ENCODE measurements at regions not wholly inside any gene's neighbourhood (a gene's known extent, or its start where the extent isn't known, plus 50 kb on each side); places are given as distances from the start of the nearest gene placed in this dataset.

DNA sequence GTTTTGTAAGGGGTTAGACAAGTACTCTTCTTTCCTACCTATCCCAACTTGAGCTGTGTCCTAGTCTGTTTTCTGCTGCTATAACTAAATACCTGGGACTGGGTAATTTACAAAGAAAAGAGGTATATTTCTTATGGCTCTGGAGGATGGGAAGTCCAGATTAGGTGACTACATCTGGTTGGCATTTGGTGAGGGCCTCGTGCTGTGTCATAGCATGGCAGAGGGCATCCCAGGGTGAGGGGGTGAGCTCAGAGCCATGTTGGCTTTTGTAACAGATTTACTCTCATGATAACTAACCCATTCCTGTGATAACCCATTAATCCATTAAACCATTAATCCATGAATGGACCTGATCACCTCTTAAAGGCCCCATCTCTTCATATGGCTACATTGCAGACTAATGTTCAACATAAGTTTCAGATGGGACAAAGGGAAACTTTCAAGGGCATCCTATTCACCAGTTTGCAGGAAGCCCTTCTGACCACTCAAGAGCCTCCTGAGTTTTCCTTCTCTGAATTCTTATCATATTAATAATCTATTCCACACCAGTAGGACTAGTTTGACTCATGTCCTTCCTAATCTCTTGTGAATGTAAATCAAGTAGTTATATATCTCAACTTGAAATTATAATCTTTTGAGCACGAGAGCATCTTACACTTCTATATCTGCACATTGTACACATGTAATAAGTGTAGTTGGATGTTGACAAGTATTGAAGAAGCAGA is 185.7 kb upstream of the ZPLD1 start:
- no peak for DNase-seq

GRCh38 chr3:102255736-102256135 is 179.1 kb upstream of the ZPLD1 start:
- no peak for DNase-seq

GRCh38 chr3:102258666-102259227 is 176.1 kb upstream of the ZPLD1 start:
- DNase-seq = no peak

GRCh38 chr3:102259663-102260062 is 175.2 kb upstream of the ZPLD1 start:
- DNase-seq = no peak

- DNase-seq = no peak
Measured at GRCh38 chr3:102265720-102266119, 169.1 kb upstream of the ZPLD1 start.

GRCh38 chr3:102269406-102269805 is 165.4 kb upstream of the ZPLD1 start:
- DNase-seq = no peak

GRCh38 chr3:102290241-102290640 is 144.6 kb upstream of the ZPLD1 start:
- no peak for DNase-seq

- no peak for DNase-seq
Measured at GRCh38 chr3:102295756-102296155, 139.1 kb upstream of the ZPLD1 start.

DNA sequence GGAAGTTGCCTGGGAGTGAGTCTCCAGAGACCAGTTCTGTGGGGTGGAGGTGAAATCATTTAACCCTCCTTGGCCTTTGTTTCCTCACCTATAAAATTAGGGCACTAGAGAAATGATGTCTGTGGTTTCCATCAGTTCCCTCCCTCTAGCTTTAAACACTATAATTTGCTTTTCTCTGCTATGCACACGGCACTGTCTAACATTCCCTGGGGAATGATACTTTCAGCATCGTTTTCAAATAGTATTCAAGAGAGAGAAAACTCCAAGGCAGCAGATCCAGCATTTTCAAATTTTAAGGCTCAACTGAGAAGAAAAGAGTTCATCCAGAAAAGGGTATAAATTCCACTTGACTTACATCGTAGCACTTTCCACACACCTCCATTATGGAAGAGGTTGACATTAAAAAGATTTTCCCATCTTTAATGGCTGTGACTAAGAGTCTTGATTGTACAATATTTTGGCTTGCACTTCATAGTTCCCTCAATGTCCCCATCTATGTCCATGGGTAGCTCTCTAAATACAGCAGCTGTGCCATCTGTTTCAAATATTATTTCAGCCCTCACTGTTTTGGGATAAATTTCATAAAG is 137.7 kb upstream of the ZPLD1 start:
- no peak for DNase-seq

DNA sequence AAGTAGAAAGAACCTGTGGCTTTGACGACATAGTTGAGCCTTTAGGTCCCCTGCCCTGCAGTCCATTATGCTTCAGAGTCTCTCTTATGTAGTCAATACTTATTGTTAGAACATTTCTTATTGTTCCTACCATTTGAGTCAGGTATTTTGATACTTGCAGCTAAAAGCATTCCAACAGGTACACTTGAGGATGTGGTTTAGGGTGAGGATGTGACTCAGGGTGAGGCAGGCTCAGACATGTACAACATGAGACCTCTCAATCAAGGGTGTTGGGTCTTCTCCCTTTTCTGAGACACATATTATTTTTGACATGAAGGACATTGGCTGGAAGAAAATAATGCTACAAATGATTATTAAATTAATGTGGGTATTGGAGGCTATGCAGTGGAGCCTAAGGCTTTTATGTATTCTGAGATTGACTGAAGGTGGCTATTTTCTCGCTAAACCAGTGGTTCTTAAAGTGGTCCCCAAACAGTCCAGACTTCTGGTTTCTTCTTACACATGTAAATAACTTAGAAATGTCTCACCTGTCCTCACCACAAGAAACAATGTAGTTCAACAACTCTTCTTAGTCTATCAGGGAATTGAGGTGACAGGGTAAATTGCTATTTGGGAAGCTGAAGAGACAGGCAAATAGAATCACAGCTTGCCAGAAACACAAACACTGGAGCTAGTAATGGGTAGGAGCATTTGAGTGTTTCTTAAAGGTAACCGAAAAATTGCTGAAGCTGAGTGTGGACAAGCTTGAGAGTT is 135.5 kb upstream of the ZPLD1 start:
- DNase-seq = no peak

DNA sequence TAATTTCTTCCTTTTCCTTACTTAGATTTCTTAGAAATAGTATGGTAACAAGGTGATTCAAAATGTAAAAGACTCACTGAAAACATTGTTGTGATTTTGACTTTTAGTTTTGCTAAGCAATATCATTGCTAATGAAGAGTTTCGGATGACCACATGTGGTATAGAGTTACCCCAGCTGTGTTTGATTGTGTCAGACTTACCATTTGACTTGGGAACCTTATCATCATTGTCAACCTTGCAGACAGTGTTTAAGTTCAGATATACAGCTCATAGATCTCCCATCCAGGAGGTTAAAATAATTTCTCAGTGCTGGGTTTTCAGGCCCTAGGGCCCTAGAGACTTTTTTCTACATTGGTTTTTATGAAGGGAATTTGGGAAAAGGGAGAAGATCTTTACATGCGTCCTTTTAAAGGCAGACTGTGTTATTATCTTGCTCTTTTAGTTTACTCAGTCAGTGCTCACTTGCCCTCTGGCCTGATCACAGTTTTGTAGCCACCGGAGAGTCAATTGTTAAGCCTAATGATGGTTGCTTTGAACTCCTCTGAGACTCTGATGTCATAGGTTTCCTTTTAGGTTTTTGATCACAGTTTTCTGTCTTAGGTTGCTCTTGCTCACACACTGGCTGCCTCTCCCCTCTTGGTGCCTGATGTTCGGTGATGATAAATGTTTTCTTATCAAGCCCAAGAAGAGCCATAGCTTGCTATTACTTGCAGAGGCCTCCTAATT is 133.5 kb upstream of the ZPLD1 start:
- no peak for DNase-seq

- no peak for DNase-seq
Measured at GRCh38 chr3:102302020-102302419, 132.8 kb upstream of the ZPLD1 start.

DNA sequence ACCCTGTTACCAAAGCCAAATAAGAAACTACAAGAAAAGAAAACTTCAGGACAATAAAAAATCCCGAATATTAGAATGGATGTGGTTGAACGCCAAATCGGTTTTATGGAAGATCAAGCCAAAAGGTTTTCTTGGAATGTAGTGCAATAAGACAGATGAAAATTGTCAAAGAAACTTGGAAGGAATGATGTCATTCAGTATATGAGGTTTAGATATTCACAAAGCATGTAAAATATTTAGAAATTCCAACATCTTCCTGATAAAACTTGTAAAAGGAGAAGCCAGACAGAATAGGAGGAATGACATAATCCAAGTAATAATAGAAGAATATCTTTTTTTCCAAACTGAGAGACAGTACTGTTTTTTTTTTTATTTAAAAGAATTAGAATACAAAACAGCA is 130.3 kb upstream of the ZPLD1 start:
- no peak for DNase-seq

DNA sequence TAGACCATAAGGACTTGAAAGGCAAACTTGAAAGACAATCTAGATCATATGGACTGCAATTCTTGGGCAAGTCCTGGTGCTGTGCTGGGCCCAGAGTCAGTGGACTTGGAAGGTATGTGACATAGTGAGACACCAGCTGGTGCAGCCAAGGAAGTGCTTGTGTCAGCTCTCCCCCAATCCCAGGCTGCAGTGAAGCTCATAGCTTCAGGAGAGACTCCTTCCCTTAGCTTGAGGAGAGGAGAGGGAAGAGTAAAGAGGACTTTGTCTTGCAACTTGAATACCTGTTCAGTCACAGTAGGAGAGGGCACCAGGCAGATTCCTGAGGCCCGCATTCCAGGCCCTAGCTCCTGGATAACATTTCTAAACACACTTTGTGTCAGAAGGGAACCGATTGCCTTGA is 127.4 kb upstream of the ZPLD1 start:
- no peak for DNase-seq

DNA sequence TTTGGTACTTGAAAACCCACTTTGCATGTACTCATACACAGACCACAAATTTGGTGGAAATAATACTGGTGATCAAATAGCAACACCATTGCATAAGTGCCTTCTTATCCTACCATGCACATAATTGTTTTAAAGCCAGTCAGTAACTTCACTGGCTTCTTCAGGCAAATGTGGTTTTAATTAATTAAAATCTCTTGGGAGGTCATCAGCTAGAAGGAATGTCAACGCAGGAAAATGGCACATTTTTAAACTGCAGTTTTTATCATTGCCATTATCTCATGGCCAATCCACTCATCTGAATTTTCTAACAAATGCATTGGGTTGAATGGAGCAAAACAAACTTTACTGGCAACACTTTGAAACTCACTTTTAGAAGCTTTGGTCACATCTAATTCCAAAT is 105.7 kb upstream of the ZPLD1 start:
- no peak for DNase-seq

GRCh38 chr3:102329561-102329960 is 105.3 kb upstream of the ZPLD1 start:
- DNase-seq = no peak

DNA sequence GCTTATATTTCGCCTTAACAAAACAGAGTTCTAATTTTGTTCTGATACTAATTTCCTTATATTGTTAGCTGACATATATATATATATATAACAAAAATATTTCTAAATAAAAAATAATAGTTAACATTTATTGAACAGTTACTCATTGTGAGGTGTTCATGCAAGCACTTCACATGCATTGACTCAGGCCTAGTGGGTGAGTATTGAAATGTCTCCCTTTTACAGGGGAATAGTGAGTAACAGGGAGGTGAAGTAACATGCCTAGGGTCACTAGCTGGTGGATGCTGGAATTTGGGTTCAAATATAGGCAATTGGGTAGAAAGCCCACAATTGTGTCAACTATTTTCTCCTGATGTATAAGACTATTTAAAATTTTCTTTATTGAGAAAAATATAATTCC is 102.6 kb upstream of the ZPLD1 start:
- DNase-seq = no peak

DNA sequence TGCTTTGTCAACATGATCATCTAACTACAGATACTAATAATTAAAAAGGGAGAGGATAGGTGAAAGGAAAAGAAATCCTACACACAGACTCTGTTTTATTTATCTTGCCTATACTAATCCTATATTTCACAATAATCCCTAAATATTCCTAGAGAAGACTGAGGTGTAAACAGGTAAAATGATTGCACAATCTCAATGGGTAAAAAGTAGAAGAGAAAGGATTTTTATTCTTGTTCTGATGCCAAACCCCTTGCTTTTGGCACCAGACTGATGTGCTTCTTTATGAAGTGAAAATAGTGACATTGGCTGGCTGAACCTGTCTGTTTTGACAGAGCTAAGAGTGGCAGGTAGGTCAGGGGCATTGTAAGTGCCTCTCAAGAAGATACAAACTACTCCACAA is 101.9 kb upstream of the ZPLD1 start:
- DNase-seq = no peak

DNA sequence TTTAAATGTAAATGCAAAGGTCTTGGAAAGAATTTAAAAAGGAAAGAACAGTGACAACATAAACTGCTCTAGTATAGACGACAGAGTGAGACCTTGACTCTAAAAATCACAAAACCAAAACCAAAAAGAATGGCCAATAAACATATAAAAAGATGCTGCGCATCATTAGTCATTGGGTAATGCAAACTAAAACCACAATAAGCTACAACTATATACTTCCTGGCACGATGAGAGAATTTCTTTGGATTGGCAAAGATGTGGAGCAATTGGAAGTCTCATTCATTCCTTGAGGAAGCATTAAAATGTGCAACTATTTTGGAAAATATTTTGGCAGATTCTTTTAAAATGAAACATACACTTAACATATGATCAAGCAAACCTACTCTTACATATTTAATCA is 98.7 kb upstream of the ZPLD1 start:
- DNase-seq = no peak

- DNase-seq = no peak
Measured at GRCh38 chr3:102339671-102340070, 95.1 kb upstream of the ZPLD1 start.

GRCh38 chr3:102346897-102347296 is 87.9 kb upstream of the ZPLD1 start:
- DNase-seq = no peak

DNA sequence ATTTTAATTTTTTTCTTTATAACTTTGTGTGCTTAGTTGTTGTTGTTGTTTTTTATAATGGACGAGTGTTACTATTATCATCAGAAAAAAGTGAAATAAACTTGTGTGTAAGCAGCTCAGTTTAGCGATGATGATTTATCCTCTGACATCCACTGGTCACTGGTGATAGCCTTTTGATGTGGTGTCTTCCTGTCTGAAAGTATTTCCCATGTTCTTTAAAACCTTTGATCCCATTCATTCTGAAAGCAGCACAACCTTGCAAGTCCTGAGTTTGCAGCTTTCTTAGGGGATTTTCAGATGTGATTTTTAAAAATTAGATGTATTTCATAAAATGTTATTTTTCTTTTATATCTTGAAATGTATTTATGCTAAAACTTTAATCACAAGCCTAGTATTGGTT is 85.9 kb upstream of the ZPLD1 start:
- no peak for DNase-seq

- DNase-seq = no peak
Measured at GRCh38 chr3:102353148-102353547, 81.7 kb upstream of the ZPLD1 start.
